ENCODE measurements at regions not wholly inside any gene's neighbourhood (a gene's known extent, or its start where the extent isn't known, plus 50 kb on each side); places are given as distances from the start of the nearest gene placed in this dataset.

- TF ChIP-seq JUN (IDR thresholded peaks at IDR 0.05) (no peak), CTCF (IDR thresholded peaks at IDR 0.05) (peak; percentile 52), MAZ (IDR thresholded peaks at IDR 0.05; ENCODE audit: borderline replicate concordance, low read depth, low read length) (no peak), CEBPB (IDR thresholded peaks at IDR 0.05) (no peak), POLR2A (IDR thresholded peaks at IDR 0.05; ENCODE audit: low read length) (no peak), MYC (IDR thresholded peaks at IDR 0.05; ENCODE audit: borderline replicate concordance, low read length) (no peak), PBX3 (IDR thresholded peaks at IDR 0.05) (no peak), EHMT2 (IDR thresholded peaks at IDR 0.05; ENCODE audit: low read depth) (no peak), EHF (CRISPR knock-in tag; IDR thresholded peaks at IDR 0.05) (no peak), RFX5 (IDR thresholded peaks at IDR 0.05) (no peak), MAFK (IDR thresholded peaks at IDR 0.05; ENCODE audit: partially characterized antibody) (no peak), HDAC2 (IDR thresholded peaks at IDR 0.05) (no peak)
These were observed 263.2 kb downstream of the COX7C start for GRCh38 chr5:86880785-86881492.
